B cell (primary cell): ENCODE measurements at regions not wholly inside any gene's neighbourhood (a gene's known extent, or its start where the extent isn't known, plus 50 kb on each side); places are given as distances from the start of the nearest gene placed in this dataset.

ENCODE experiments used
- ATAC-seq: fragments of 200-7000 bp; cut with Tn5 transposase; one replicate; pipeline ENCODE4 v1.10.0; 2021; ENCODE audit warnings: low read depth, mild to moderate bottlenecking, moderate number of reproducible peaks, moderate library complexity
- CTCF ChIA-PET: fragments of 350-600 bp; sonication (Branson Sonifier 250); formaldehyde crosslinking; loops from one replicate; lab custom pipeline; 2021; ENCODE audit warnings: antibody characterized with exemption, inconsistent platforms; lab: Charles Lee
- POLR2A ChIA-PET: fragments of 350-600 bp; sonication (Branson Sonifier 250); formaldehyde crosslinking; loops from one replicate; lab custom pipeline; 2021; ENCODE audit warnings: antibody characterized with exemption; lab: Charles Lee
- DNase-seq: peaks from one replicate; pipeline ENCODE4 v3.0.0; 2013
- H2AFZ ChIP-seq: 2 replicates; pipeline ENCODE4 v1.6.1; 2012; ENCODE audit warnings: mild to moderate bottlenecking, low read depth, low read length; ENCODE audit not compliant: insufficient read depth, poor library complexity, severe bottlenecking
- H3K27ac ChIP-seq, 2 donors: 1 replicate in 1 of 2; 2 replicates in 1 of 2; pipeline ENCODE4 v1.5.1; 2012 to 2013; ENCODE audit warnings: low read length in 2 of 2, mild to moderate bottlenecking in 2 of 2, moderate library complexity in 1 of 2
- H3K27me3 ChIP-seq, 4 experiments: fragments of 200-600 bp in 1 of 4; sonication (generic) in 1 of 4; replicated peaks in 1 of 4; 1 replicate in 2 of 4; 2 replicates in 2 of 4; pipeline versions ENCODE4 v1.6.1 to v1.7.0; 2013 to 2016; ENCODE audit warnings: low read length in 3 of 4, mild to moderate bottlenecking in 2 of 4, mixed read lengths in 1 of 4, moderate library complexity in 1 of 4; ENCODE audit not compliant: insufficient read depth in 4 of 4, control insufficient read depth in 3 of 4; ENCODE audit errors: control extremely low read depth in 1 of 4
- H3K36me3 ChIP-seq, 2 experiments: replicated peaks in 1 of 2; 1 replicate in 1 of 2; 2 replicates in 1 of 2; pipeline versions ENCODE4 v1.6.1 to v1.7.1; 2013; ENCODE audit warnings: low read length in 1 of 2; ENCODE audit not compliant: insufficient read depth in 2 of 2, control insufficient read depth in 1 of 2; ENCODE audit errors: control extremely low read depth in 1 of 2, extremely low read depth in 1 of 2
- H3K4me1 ChIP-seq, 2 donors: fragments of 200-600 bp in 1 of 2; sonication (generic) in 1 of 2; 1 replicate in 1 of 2; 2 replicates in 1 of 2; pipeline versions ENCODE4 v1.5.1 to v1.6.1; 2013 to 2017; ENCODE audit warnings: low read length in 2 of 2; ENCODE audit not compliant: control insufficient read depth in 2 of 2, insufficient read depth in 2 of 2
- H3K4me2 ChIP-seq: replicated peaks from 2 replicates; pipeline ENCODE3; 2012; ENCODE audit warnings: mild to moderate bottlenecking, low read depth, low read length; ENCODE audit not compliant: poor library complexity, severe bottlenecking
- H3K4me3 ChIP-seq, 5 experiments: fragments of 200-600 bp in 1 of 5; sonication (generic) in 1 of 5; 1 replicate in 3 of 5; 2 replicates in 2 of 5; pipeline versions ENCODE4 v1.5.1 to v1.7.0; 2011 to 2016; ENCODE audit warnings: low read length in 4 of 5, mild to moderate bottlenecking in 4 of 5, low read depth in 2 of 5, control low read depth in 1 of 5, moderate library complexity in 1 of 5; ENCODE audit not compliant: insufficient read depth in 1 of 5; ENCODE audit errors: control extremely low read depth in 1 of 5, extremely low read depth in 1 of 5
- H3K79me2 ChIP-seq: fragments of 200-600 bp; sonication (generic); one replicate; pipeline ENCODE4 v1.6.0; 2016; ENCODE audit warnings: low read length; ENCODE audit not compliant: control insufficient read depth, insufficient read depth
- H3K9ac ChIP-seq: fragments of 200-600 bp; sonication (generic); 2 replicates; pipeline ENCODE4 v1.6.1; 2017; ENCODE audit warnings: mild to moderate bottlenecking, low read length, moderate library complexity
- H3K9me3 ChIP-seq, 3 donors: one replicate each; pipeline versions ENCODE4 v1.6.1 to v1.7.1; 2013; ENCODE audit warnings: low read length in 2 of 3; ENCODE audit not compliant: control insufficient read depth in 2 of 3, insufficient read depth in 1 of 3; ENCODE audit errors: control extremely low read depth in 1 of 3
- H4K20me1 ChIP-seq: 2 replicates; pipeline ENCODE4 v1.6.0; 2012; ENCODE audit warnings: mild to moderate bottlenecking, low read length; ENCODE audit not compliant: insufficient read depth, control insufficient read depth, poor library complexity, severe bottlenecking
- H3K27ac Mint-ChIP-seq: one replicate; pipeline ENCODE4 v1.8.0; 2021; ENCODE audit warnings: mixed read lengths
- H3K27me3 Mint-ChIP-seq: one replicate; pipeline ENCODE4 v1.8.0; 2021; ENCODE audit warnings: mixed read lengths
- H3K4me1 Mint-ChIP-seq: one replicate; pipeline ENCODE4 v1.8.0; 2021; ENCODE audit warnings: mixed read lengths
- H3K4me3 Mint-ChIP-seq: one replicate; pipeline ENCODE4 v1.8.0; 2021; ENCODE audit warnings: mixed read lengths
- H3K9me3 Mint-ChIP-seq: one replicate; pipeline ENCODE4 v1.8.0; 2022; ENCODE audit warnings: mixed read lengths; ENCODE audit not compliant: insufficient read depth
- CTCF ChIP-seq: fragments of 200-600 bp; IDR thresholded peaks from one replicate; pipeline ENCODE4 v1.8.0; 2022; ENCODE audit warnings: antibody characterized with exemption, mild to moderate bottlenecking
- EZH2 ChIP-seq: IDR thresholded peaks from 2 replicates; pipeline ENCODE4 v1.6.1; 2012; ENCODE audit warnings: borderline replicate concordance, low read depth, mild to moderate bottlenecking, moderate library complexity, low read length; ENCODE audit not compliant: insufficient read depth, poor library complexity, severe bottlenecking
- WGBS: methylation state at CpG from one replicate; pipeline ENCODE4 v1.1.5; 2013; ENCODE audit warnings: missing lambda C conversion rate; ENCODE audit not compliant: insufficient coverage; 5-methylcytosine and 5-hydroxymethylcytosine counted together
- intact Hi-C: fragments of 100-400 bp; cut with micrococcal nuclease; formaldehyde crosslinking; loops from one replicate; pipeline ENCODE4 v1.10.0; 2022

GRCh38 chrX:150150076-150150779, 211.9 kb upstream of the EOLA2 start:
- H3K4me3 Mint-ChIP-seq, result no peak overlapping the region
- POLR2A ChIA-PET, result no interaction called here

GRCh38 chrX:150150780-150151125, 212.4 kb upstream of the MAMLD1 start:
- Histone ChIP-seq H3K36me3 (no peaks in the 10 kb centered on the region), H3K27me3 (no peaks in the 10 kb centered on the region), H3K4me2 (no peak overlapping the region), H3K4me1 (no peaks in the 10 kb centered on the region), H3K27ac (no peak overlapping the region), H3K9ac (no peak overlapping the region), H3K9me3 (no peaks in the 10 kb centered on the region), H3K4me3 (no peak overlapping the region), H2AFZ (no peak overlapping the region), H4K20me1 (no peaks in the 10 kb centered on the region), H3K79me2 (no peaks in the 10 kb centered on the region)
- Mint-ChIP-seq H3K9me3 (no peaks in the 10 kb centered on the region), H3K4me1 (no peaks in the 10 kb centered on the region), H3K4me3 (no peak overlapping the region), H3K27me3 (no peaks in the 10 kb centered on the region), H3K27ac (no peak overlapping the region)
- no peak for ATAC-seq
- ChIA-PET POLR2A (no interaction called here), CTCF (no interaction called here)
- no peak for DNase-seq
- 89% methylated on average over 1 of the region's 2 CpGs for WGBS
- TF ChIP-seq CTCF, result no peak
- TF ChIP-seq EZH2, result no peak
- intact Hi-C loops, result no loop called here

More at GRCh38 chrX:150150076-150150779, 211.9 kb upstream of the EOLA2 start:
- intact Hi-C loops, result no loop called here
- Histone ChIP-seq H3K9me3 (no peaks in the 10 kb centered on the region), H3K36me3 (no peaks in the 10 kb centered on the region), H4K20me1 (no peaks in the 10 kb centered on the region), H3K4me3 (no peak overlapping the region), H3K4me1 (no peaks in the 10 kb centered on the region), H3K27me3 (no peaks in the 10 kb centered on the region), H3K27ac (no peak overlapping the region), H2AFZ (no peak overlapping the region), H3K79me2 (no peaks in the 10 kb centered on the region), H3K9ac (no peak overlapping the region), H3K4me2 (no peak overlapping the region)
- H3K27ac Mint-ChIP-seq, result no peak overlapping the region
- no peak for ATAC-seq
- H3K27me3 Mint-ChIP-seq, result no peaks in the 10 kb centered on the region
- CTCF ChIA-PET, result no interaction called here
- TF ChIP-seq CTCF (no peak), EZH2 (no peak)
- H3K4me1 Mint-ChIP-seq, result no peaks in the 10 kb centered on the region
- DNase-seq, result no peak
- 100% methylated on average over 1 of the region's 4 CpGs for WGBS
- H3K9me3 Mint-ChIP-seq, result no peaks in the 10 kb centered on the region
